Body of pancreas (tissue), 4 donors: ENCODE measurements at regions not wholly inside any gene's neighbourhood (a gene's known extent, or its start where the extent isn't known, plus 50 kb on each side); places are given as distances from the start of the nearest gene placed in this dataset.

Experiments used
- CTCF ChIP-seq, 7 experiments: fragments of 450-650 bp in 4 of 7; fragments of 200-600 bp in 3 of 7; sonication (generic) in 3 of 7; IDR thresholded peaks; one replicate each; pipeline ENCODE4 v1.5.1; 2016 to 2019; ENCODE audit warnings: antibody characterized with exemption in 7 of 7
- POLR2A ChIP-seq, 3 donors: fragments of 450-650 bp; IDR thresholded peaks; one replicate each; pipeline ENCODE4 v1.6.1; 2016; ENCODE audit warnings: antibody characterized with exemption in 3 of 3, mild to moderate bottlenecking in 2 of 3

DNA sequence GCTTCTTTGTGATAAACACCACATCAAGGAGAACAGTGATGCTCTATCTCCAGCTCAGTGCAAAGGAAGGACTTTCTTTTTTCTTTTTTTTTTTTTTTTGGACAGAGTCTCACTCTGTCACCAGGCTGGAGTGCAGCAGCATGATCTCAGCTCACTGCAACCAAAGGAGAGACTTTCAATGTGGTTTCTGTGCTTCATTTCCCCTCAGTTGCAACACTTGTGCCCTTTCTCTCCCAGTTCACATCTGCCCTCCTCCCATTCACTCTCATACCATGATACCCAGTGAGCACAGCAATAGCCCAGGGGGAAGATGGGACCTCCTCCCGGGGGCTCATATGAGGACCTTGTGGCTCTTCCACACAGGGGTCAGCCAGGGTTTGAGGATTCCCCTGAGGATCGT, 110.0 kb downstream of the MTRR start:
- TF ChIP-seq CTCF (IDR thresholded peaks at IDR 0.05) (no peak), POLR2A (IDR thresholded peaks at IDR 0.05) (no peak)
